ENCODE measurements at regions not wholly inside any gene's neighbourhood (a gene's known extent, or its start where the extent isn't known, plus 50 kb on each side); places are given as distances from the start of the nearest gene placed in this dataset.

GRCh38 chr14:54102530-54102929 is 145.9 kb upstream of the BMP4 start:
- Mint-ChIP-seq H3K4me3 (no peak overlapping the region), H3K27me3 (no peaks in the 10 kb centered on the region), H3K36me3 (no peaks in the 10 kb centered on the region), H3K4me1 (no peaks in the 10 kb centered on the region), H3K9me3 (no peaks in the 10 kb centered on the region), H3K27ac (no peak overlapping the region)
- Histone ChIP-seq H3K4me1 (ENCODE audit: control insufficient read depth in 1 of 2, extremely low read depth in 1 of 2, insufficient read depth in 2 of 2, low read length in 2 of 2) (no peaks in the 10 kb centered on the region), H3K27me3 (replicated peaks in 1 of 2; ENCODE audit: control insufficient read depth in 2 of 2, extremely low read depth in 1 of 2, insufficient read depth in 2 of 2, low read length in 1 of 2) (no peaks in the 10 kb centered on the region), H3K4me3 (ENCODE audit: control insufficient read depth in 1 of 2, extremely low read depth in 1 of 2, low read length in 1 of 2) (no peak overlapping the region), H3K9me3 (no peaks in the 10 kb centered on the region), H3K27ac (ENCODE audit: low read length) (no peak overlapping the region), H3K36me3 (ENCODE audit: control insufficient read depth in 2 of 2, extremely low read depth in 1 of 2, insufficient read depth in 1 of 2, low read length in 1 of 2) (no peaks in the 10 kb centered on the region)
- DNase-seq, result no peak
- no peak for ATAC-seq (replicated peaks in 1 of 4)
- POLR2A ChIA-PET, result no interaction called here
- CTCF ChIA-PET, result no interaction called here

- no peaks in the 10 kb centered on the region for H3K9me3 Mint-ChIP-seq
- Histone ChIP-seq H3K4me1 (ENCODE audit: control insufficient read depth in 1 of 2, extremely low read depth in 1 of 2, insufficient read depth in 2 of 2, low read length in 2 of 2) (no peaks in the 10 kb centered on the region), H3K4me3 (ENCODE audit: control insufficient read depth in 1 of 2, extremely low read depth in 1 of 2, low read length in 1 of 2) (no peak overlapping the region), H3K27ac (ENCODE audit: low read length) (no peak overlapping the region), H3K36me3 (ENCODE audit: control insufficient read depth in 2 of 2, extremely low read depth in 1 of 2, insufficient read depth in 1 of 2, low read length in 1 of 2) (no peaks in the 10 kb centered on the region), H3K27me3 (replicated peaks in 1 of 2; ENCODE audit: control insufficient read depth in 2 of 2, extremely low read depth in 1 of 2, insufficient read depth in 2 of 2, low read length in 1 of 2) (no peaks in the 10 kb centered on the region), H3K9me3 (no peaks in the 10 kb centered on the region)
- no peak overlapping the region for H3K27ac Mint-ChIP-seq
- no peak overlapping the region for H3K4me3 Mint-ChIP-seq
- no CpG with 5 or more reads among the region's 3 CpGs for WGBS (ENCODE audit: insufficient coverage)
- ATAC-seq (replicated peaks in 1 of 4), result no peak
- DNase-seq, result no peak
- H3K27me3 Mint-ChIP-seq, result no peaks in the 10 kb centered on the region
- H3K4me1 Mint-ChIP-seq, result no peaks in the 10 kb centered on the region
- no peaks in the 10 kb centered on the region for H3K36me3 Mint-ChIP-seq
- ChIA-PET CTCF (no interaction called here), POLR2A (no interaction called here)
Measured at GRCh38 chr14:54104601-54105145, 148.0 kb upstream of the BMP4 start.

GRCh38 chr14:54105406-54105805 is 148.8 kb upstream of the BMP4 start:
- Mint-ChIP-seq H3K4me1 (no peaks in the 10 kb centered on the region), H3K9me3 (no peaks in the 10 kb centered on the region), H3K36me3 (no peaks in the 10 kb centered on the region), H3K27ac (no peak overlapping the region), H3K27me3 (no peaks in the 10 kb centered on the region), H3K4me3 (no peak overlapping the region)
- Histone ChIP-seq H3K9me3 (no peaks in the 10 kb centered on the region), H3K4me1 (ENCODE audit: control insufficient read depth in 1 of 2, extremely low read depth in 1 of 2, insufficient read depth in 2 of 2, low read length in 2 of 2) (no peaks in the 10 kb centered on the region), H3K36me3 (ENCODE audit: control insufficient read depth in 2 of 2, extremely low read depth in 1 of 2, insufficient read depth in 1 of 2, low read length in 1 of 2) (no peaks in the 10 kb centered on the region), H3K27ac (ENCODE audit: low read length) (no peak overlapping the region), H3K27me3 (replicated peaks in 1 of 2; ENCODE audit: control insufficient read depth in 2 of 2, extremely low read depth in 1 of 2, insufficient read depth in 2 of 2, low read length in 1 of 2) (no peaks in the 10 kb centered on the region), H3K4me3 (ENCODE audit: control insufficient read depth in 1 of 2, extremely low read depth in 1 of 2, low read length in 1 of 2) (no peak overlapping the region)
- ChIA-PET CTCF (no interaction called here), POLR2A (no interaction called here)
- ATAC-seq (replicated peaks in 1 of 4) (no peak), DNase-seq (no peak)
- 100% methylated on average over 1 of the region's 2 CpGs for WGBS (ENCODE audit: insufficient coverage)

- Histone ChIP-seq H3K9me3 (no peaks in the 10 kb centered on the region), H3K27ac (ENCODE audit: low read length) (no peak overlapping the region), H3K4me1 (ENCODE audit: control insufficient read depth in 1 of 2, extremely low read depth in 1 of 2, insufficient read depth in 2 of 2, low read length in 2 of 2) (no peaks in the 10 kb centered on the region), H3K4me3 (ENCODE audit: control insufficient read depth in 1 of 2, extremely low read depth in 1 of 2, low read length in 1 of 2) (no peak overlapping the region), H3K27me3 (replicated peaks in 1 of 2; ENCODE audit: control insufficient read depth in 2 of 2, extremely low read depth in 1 of 2, insufficient read depth in 2 of 2, low read length in 1 of 2) (no peaks in the 10 kb centered on the region), H3K36me3 (ENCODE audit: control insufficient read depth in 2 of 2, extremely low read depth in 1 of 2, insufficient read depth in 1 of 2, low read length in 1 of 2) (no peaks in the 10 kb centered on the region)
- Mint-ChIP-seq H3K36me3 (no peaks in the 10 kb centered on the region), H3K9me3 (no peaks in the 10 kb centered on the region), H3K27ac (no peak overlapping the region), H3K4me1 (no peaks in the 10 kb centered on the region), H3K27me3 (no peaks in the 10 kb centered on the region), H3K4me3 (no peak overlapping the region)
- DNase-seq, result no peak
- POLR2A ChIA-PET, result no interaction called here
- CTCF ChIA-PET, result no interaction called here
- WGBS (ENCODE audit: insufficient coverage), result 80% methylated on average over 1 of the region's 2 CpGs
- no peak for ATAC-seq (replicated peaks in 1 of 4)
Measured at GRCh38 chr14:54105898-54106297, 149.3 kb upstream of the BMP4 start.

GRCh38 chr14:54106661-54107377 is 150.2 kb upstream of the BMP4 start:
- Histone ChIP-seq H3K9me3 (no peaks in the 10 kb centered on the region), H3K27me3 (replicated peaks in 1 of 2; ENCODE audit: control insufficient read depth in 2 of 2, extremely low read depth in 1 of 2, insufficient read depth in 2 of 2, low read length in 1 of 2) (no peaks in the 10 kb centered on the region), H3K4me3 (ENCODE audit: control insufficient read depth in 1 of 2, extremely low read depth in 1 of 2, low read length in 1 of 2) (no peak overlapping the region), H3K36me3 (ENCODE audit: control insufficient read depth in 2 of 2, extremely low read depth in 1 of 2, insufficient read depth in 1 of 2, low read length in 1 of 2) (no peaks in the 10 kb centered on the region), H3K27ac (ENCODE audit: low read length) (no peak overlapping the region), H3K4me1 (ENCODE audit: control insufficient read depth in 1 of 2, extremely low read depth in 1 of 2, insufficient read depth in 2 of 2, low read length in 2 of 2) (no peaks in the 10 kb centered on the region)
- no peaks in the 10 kb centered on the region for H3K4me1 Mint-ChIP-seq
- DNase-seq, result no peak
- ChIA-PET CTCF (no interaction called here), POLR2A (no interaction called here)
- ATAC-seq (replicated peaks in 1 of 4), result no peak
- H3K4me3 Mint-ChIP-seq, result no peak overlapping the region
- WGBS (ENCODE audit: insufficient coverage), result 84% methylated on average over 3 of the region's 6 CpGs
- no peaks in the 10 kb centered on the region for H3K36me3 Mint-ChIP-seq
- H3K27me3 Mint-ChIP-seq, result no peaks in the 10 kb centered on the region
- no peaks in the 10 kb centered on the region for H3K9me3 Mint-ChIP-seq
- H3K27ac Mint-ChIP-seq, result no peak overlapping the region

- no peaks in the 10 kb centered on the region for H3K4me1 Mint-ChIP-seq
- no peak overlapping the region for H3K4me3 ChIP-seq (ENCODE audit: control insufficient read depth in 1 of 2, extremely low read depth in 1 of 2, low read length in 1 of 2)
Measured at GRCh38 chr14:54108481-54109471, 152.2 kb upstream of the BMP4 start.

More at GRCh38 chr14:54108481-54109471, 152.2 kb upstream of the BMP4 start:
- Histone ChIP-seq H3K27me3 (replicated peaks in 1 of 2; ENCODE audit: control insufficient read depth in 2 of 2, extremely low read depth in 1 of 2, insufficient read depth in 2 of 2, low read length in 1 of 2) (no peaks in the 10 kb centered on the region), H3K4me1 (ENCODE audit: control insufficient read depth in 1 of 2, extremely low read depth in 1 of 2, insufficient read depth in 2 of 2, low read length in 2 of 2) (no peaks in the 10 kb centered on the region), H3K9me3 (no peaks in the 10 kb centered on the region), H3K36me3 (ENCODE audit: control insufficient read depth in 2 of 2, extremely low read depth in 1 of 2, insufficient read depth in 1 of 2, low read length in 1 of 2) (no peaks in the 10 kb centered on the region), H3K27ac (ENCODE audit: low read length) (no peak overlapping the region)
- no peak overlapping the region for H3K4me3 Mint-ChIP-seq
- no peak overlapping the region for H3K27ac Mint-ChIP-seq
- ChIA-PET CTCF (no interaction called here), POLR2A (no interaction called here)
- DNase-seq (no peak), ATAC-seq (replicated peaks in 1 of 4) (no peak)
- H3K27me3 Mint-ChIP-seq, result no peaks in the 10 kb centered on the region
- H3K9me3 Mint-ChIP-seq, result peaks cover 0 to 4% (median 0%) of the 10 kb centered on the region in 3 donors
- no peaks in the 10 kb centered on the region for H3K36me3 Mint-ChIP-seq
- WGBS (ENCODE audit: insufficient coverage), result no CpG with 5 or more reads among the region's 3 CpGs
